HK-2 (cell line): ENCODE measurements at regions not wholly inside any gene's neighbourhood (a gene's known extent, or its start where the extent isn't known, plus 50 kb on each side); places are given as distances from the start of the nearest gene placed in this dataset.

ENCODE experiments used
- DNase-seq: peaks from one replicate; pipeline ENCODE4 v3.0.0-alpha.2; 2018; ENCODE audit not compliant: unreplicated experiment

DNA sequence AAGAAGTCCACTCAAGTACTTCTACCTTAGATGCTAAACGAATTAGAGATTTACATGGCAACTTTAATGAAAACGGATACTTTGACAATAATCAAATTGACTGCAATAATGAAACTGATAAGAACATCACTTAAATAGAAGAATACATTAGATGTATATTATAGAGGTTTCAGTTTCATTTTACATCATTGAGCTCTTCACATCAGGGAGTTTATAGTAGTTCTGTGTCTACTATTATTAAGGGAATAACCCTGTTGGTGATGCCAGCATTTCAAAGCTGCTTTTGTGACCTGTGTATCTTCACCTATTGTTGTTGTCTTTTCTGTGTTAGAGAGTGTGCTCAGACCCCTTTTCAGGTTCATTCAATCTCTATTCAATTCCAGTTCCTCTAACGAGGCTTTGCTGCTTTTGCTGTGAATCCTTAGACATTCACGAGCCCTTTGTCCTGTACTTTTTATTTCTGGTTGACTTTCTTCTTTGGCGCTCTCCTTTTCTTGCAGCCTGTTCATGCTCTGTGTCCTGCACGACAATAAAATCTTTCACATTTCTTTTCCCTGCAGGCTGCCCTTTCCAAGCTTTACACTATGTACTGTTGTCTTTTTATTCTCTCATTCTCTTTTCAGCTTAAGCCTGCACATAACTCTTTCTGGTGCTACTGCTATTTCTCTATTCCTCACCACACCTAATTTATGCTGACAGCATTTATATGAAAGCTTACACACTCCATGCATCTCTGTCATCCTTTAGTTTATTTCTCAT lies 232.1 kb downstream of the CPE start:
- no peak for DNase-seq

DNA sequence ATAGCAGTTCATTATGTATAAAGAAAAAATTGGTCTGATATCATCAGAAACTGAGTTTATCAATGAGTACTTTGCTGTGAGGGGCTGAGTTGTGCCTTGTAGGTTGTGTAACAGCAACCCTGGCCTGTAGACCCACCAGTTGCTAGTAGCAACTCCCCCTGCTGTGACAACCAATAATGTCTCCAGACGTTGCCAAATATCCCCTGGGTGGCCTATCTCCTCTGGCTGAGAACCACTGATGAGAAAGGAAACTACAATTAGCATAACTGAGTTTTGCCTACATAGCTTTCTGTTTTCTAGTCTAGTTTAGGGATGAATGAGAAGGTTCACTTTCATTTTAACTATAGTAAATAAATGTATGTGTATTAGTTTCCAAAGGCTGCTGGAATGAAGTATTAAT lies 234.1 kb downstream of the CPE start:
- no peak for DNase-seq

DNA sequence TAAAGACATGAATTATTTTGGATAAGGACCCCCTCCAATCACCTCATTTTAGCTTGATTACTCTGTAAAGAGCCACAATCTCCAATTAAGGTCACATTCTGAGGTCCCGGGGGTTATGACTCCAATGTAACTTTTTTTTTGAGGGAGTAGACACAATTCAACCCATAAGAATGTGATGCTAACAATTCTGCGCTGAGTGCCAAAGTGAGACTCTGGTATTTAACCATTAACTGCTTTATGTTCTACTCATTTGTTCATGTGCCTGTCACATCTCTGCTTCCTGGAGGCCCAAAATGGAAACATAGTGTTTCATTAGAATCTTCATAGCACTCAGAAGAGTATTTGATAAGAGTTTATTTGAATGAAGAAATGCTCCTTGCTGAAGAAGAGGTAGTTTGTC lies 234.8 kb downstream of the CPE start:
- DNase-seq, result no peak

DNA sequence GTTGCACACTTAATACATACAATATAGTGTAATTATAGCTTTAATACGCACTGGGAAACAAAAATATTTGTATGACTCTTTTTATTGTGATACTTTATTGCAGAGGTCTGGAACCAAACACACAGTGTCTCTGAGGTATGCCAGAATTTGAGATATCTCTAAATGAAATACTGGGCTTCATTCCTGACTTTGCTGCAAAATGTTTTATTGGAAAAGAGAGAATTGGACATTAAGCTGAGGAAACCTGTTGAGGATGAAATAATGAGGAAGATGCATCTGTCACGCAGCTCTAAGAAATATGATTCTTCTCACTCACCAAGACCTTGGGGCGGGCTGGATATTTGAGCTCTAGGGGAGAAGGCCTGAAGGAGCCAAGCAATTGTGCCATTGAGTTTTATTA lies 242.1 kb downstream of the CPE start:
- DNase-seq, result no peak

DNA sequence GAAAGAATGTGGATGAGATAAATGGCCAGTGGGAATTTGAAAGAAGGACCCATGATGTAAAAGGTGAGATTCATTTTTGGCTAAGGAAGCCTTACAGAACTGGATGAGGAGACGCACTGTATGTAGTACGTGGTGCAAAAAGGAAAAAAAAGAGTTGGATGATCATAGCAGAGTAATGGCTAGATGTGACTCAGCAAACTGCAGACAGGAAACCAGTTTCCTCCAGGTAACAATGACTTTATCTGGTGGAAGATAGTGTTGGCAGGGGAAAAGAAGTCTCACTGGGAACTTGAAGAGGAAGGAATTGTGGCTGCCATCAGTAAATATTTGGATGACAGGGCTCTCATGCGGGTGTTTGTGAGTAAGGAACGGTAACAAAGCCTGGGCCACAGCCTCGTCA lies 243.2 kb downstream of the CPE start:
- DNase-seq, result no peak

DNA sequence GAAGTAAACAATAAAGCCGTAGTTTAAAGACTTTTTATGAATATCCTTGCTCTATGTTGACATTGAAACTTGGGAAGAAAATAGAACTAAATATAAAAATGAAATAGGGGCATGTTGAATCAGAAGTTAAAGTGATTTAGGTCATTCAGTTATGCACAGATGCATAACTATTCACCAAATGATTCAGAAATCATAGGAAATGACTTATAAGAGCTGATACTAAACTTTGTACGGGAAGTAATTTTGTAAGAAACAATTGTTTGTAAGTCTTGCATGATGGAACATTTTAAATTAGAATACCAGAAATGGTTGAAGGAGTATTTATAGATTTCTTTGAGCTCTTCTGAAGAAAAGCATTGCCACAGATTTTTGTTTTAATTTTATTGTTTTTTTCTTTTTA lies 246.5 kb downstream of the CPE start:
- DNase-seq, result no peak

DNA sequence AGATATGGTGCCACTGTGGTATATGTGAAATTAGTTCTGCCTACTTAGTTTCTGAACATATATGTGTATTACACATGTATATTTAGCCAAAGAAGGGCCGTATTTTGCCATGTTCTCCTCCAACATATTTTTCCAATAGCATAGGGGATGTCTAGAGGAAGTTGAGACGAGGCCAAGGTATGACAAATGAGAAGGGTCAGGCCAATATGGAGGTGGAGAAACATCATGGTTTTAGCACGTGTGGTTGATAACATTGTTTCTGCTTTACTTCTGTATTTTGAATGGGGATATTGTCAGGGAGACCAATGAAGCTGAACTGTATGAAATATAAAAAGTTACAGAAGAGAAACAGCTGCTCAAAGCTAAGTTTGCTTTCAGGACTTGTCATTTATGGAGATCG lies 246.7 kb upstream of the TLL1 start:
- no peak for DNase-seq

DNA sequence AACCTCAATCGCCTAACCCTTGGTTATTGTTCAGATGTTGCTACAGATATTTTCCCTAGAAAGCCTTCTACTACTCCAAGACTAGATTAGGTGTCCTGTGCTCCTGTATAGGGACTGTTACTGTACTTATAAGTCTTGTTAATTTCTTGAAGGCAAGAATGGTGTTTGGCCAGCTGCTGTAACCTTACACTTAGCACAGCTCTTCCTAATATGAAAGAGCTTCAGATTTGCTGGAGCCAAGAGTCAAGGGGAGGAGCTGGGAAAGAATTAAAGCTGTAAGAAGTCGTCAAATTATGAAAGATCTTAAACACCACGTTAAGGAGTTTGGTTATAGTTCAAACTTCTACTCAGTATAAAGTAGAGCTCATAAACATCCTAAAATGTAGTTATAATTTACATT lies 245.9 kb upstream of the TLL1 start:
- no peak for DNase-seq

DNA sequence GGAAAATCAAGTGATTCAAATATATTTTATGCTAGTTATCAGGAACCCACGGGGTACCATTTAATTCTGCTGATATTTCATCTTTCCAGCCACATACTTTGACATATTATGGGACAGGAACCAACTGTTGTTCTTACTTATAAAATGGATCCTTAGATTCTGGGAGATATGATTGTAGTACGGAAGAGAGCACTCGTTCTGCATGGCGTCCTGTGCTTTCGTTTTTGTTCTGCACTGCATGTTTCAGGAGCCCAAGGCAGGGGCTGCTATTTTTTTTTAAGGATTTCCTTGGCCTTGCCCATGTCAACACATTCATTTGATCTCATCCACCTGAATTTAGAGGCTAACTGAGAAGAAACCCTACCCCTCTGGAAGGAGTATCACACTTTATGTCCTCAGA lies 245.5 kb upstream of the TLL1 start:
- DNase-seq, result no peak

DNA sequence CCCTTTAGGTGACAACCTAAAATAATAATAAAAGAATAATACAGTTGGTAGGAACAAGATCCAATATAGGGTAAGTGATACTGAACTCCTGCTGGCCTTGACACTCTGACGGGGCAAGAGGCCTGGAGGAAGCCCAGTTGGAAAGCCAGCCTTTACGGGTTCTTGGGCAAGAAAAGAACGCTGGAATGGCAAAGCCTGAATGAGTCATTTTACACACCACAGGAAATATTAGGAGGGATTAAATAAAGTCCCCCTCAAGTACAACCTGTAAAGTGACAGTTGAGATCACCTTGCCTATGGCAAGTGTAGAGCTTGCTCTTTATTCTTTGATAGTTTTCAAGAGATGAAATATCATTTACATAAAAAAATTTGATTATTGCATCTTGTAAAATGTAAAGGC lies 244.5 kb upstream of the TLL1 start:
- no peak for DNase-seq

DNA sequence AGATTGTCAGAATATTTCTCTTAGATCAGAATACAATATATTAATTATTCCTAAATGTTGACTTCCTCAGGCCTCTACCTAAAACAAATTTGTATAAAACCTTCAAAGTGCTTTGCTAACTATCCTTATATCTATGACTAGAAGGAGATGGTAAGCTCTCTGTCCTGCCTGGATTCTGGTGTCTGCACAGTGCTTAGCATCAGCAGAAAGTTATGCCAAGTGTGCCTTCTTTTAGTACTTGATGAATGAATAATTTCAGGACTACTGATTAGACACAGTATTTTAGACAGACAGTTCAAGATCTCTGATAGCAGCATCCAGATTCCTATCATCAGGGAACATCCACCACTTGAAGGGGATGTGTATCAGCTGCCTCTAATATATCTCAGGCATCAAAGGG lies 242.4 kb upstream of the TLL1 start:
- DNase-seq, result no peak

DNA sequence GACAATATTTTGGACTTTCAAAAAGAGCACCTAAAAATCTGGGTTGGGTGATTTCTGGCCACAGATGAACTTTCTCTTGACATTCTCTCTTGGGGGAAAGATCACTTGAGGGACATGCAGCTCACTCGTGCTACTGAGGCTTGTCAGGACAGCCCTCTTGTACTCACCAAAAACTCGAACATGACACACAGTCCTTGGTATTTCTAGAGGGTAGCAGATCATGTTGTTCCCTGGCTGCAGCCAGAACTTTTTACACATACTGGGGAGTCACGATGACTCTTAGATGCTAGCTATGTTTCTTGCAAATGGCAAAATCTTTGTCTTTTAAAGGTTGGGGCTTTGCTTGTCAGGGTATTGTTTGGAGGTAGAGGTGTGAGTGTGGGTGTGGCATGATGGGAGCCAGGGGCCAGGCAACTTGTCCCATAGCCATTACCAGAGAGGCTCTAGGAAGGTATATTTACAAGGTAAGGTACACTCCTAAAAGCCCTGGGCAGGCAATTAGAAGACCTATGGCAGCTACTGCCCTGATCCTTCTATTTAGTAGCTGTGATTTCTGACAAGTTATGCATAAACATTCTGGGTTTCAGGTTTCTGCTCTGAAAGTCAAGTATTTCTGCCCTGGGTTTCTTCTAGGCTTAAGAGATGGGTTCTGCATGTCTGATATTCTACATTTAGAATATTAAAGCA lies 241.7 kb upstream of the TLL1 start:
- DNase-seq, result no peak

DNA sequence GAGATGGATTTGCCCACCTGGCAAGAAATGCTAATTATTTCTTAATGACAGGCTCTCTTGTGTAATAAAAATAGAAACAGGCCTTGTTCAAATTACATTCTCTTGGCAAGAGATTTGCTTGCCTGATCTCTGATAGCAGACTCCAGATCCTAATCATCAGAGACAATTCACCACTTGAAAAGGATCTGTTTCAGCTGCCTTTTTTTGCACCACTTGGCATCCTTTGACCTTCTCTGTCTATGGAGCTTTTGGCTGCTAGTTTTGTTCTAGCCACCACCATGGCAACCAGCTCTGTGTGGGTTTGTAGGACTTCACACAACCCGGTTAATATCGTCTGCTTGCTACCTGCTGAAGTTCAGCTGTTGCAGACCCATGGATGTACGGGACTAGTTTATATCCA lies 241.1 kb upstream of the TLL1 start:
- no peak for DNase-seq

DNA sequence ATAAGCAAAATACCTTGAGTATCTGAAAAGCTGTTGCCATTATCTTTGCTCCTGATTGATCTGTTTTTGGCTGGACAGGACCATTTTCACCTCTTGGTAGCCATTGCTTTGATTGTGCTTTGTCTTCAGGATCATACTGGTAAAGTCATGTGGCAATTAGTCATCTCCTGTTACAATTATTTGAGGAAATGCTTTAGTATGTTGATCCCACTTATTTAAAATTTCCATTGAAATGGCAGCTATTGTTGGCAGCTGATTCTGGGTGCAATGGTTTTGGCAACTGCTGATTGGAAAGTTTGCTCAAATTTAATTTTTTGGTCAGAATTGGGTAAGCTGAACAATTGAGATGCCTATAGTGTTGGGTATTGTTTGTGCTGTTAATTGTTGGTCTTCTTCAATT lies 238.3 kb upstream of the TLL1 start:
- DNase-seq, result no peak

DNA sequence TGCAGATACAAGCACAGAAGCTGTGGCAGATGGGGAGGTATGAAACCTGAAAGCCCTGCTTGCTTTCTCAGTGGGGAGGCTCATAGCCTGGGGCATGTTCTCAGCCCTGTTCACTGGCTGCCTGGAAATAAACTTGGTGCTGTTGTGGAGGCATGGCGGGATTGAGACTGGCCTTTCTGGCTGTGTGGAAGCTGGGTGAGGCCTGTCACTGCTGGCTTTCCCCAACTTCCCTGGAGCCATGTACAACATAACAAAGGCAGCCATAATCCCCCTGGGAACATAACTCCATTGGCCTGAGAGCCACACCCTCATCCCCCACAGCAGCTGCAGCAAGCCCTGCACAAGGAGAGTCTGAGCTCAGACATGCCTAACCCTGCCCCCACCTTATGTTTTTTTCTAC lies 237.7 kb upstream of the TLL1 start:
- DNase-seq, result no peak

DNA sequence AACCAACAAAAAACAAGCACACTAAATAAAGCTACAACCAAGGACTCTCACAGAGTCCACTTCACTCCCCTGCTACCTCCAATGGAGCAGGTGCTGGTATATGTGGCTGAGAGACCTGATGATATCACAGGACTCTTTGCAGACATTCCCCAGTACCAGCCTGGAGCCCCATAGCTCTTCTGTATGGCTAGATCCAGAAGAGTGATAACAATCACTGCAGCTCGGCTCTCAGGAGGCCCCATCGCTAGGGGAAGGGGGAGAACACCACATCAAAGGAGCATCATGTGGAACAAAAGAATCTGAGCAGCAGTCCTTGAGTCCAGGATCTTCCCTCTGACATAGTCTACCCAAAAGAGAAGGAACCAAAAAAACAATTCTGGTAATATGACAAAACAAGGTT lies 237.1 kb upstream of the TLL1 start:
- DNase-seq, result no peak

DNA sequence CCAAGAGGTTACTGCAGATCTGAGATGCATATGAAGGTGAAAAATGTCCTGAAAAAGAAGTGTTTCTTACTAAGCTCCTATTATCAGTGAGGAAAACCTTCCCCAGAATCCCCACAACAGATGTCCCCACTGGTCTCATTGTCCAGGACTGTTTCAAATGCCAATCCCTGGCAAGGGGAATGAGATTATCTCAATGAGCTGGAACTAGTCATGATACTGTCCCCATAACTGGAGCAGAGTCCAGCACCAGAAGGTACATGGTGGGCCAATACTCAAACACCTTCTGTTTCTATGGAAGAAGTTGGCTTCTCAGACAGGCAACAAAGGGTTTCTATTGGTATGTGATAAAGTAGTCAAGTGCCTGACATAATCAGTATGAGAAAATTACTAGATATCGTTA lies 221.1 kb upstream of the TLL1 start:
- no peak for DNase-seq

DNA sequence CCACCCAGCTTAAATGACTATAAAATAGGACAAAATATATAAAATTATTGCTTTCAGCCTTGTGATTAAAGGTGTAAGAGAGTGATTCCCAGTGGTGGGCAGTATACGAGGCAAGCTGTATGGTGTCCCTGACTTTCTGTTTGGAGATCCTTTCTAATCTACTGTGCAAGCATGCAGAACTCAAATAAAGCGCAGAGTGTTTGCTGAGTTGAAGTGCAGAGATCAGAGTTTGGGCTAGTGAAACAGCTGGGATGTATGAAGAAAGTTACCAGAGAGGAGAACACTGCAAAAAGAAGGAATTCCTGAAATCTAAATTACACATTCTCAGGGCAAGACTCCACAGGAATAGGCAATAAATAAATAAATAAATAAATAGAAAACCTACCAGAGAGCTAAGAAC lies 218.5 kb upstream of the TLL1 start:
- no peak for DNase-seq

DNA sequence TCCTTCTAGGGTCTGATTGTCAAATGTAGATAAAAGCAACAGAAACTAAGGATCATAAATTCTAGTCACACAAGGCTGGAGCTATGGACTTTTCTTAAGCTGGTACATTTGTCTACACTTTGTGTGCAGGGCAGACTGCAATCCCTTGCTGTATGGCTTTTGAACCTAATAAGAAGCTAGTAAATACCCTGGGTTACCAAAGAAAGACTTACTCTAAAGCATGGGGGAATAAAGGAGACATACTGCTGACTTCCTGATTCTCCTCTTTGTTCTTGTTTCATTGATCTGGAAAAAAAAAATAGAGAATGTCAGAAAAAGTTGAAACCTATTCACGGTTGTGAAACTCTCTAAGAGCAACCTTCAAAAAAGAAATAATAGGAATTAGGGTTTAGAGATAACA lies 216.6 kb upstream of the TLL1 start:
- DNase-seq, result no peak

DNA sequence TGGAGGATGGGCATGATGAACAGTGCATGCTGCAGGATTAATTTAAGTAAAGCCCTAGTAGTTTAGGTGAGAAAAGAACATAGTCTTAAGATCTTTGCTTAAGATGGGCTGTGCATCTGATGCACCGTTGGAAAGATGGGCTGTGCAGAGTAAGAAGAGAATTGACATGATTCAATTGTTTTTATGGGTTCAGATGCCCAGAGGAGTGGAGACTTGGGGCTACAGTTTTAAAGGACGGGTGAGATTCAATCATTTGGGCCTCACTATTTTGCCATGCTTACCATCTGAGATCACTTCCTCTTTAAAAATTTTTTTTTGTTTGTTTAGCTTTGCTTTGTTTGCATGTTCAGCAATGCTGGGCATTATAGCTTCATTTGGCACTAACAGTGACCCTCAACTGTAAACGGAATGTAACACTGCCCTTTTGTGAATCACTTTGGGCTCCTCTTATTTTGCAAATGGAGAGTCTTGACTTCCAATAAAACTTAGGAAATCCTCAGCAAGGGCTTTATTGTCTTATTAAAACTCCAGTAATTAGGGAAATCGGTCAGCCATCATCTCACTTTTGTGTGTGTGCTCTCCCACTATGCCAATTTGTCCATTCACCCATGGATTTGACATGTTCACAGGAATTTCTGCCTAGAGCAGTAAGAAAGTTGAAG lies 216.1 kb upstream of the TLL1 start:
- no peak for DNase-seq

DNA sequence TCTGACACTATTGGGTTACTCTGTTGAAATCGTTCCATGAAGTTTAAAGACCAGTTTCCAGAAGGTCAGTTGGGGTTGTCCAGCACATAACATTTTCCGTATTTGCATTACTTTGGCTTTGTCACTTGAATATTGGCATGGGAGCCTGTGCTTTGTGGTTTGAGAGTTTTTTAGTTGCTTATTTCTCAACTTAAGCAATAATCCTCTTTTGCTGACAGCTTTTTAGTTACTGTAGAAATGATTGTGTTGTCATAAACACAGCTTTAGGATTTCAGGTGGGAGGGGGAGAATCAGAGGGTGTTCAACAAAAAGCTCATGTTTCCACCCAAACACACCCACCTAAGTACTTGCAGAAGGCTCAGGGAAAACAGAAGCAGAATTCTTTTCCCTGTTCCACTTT lies 210.7 kb upstream of the TLL1 start:
- DNase-seq, result no peak

DNA sequence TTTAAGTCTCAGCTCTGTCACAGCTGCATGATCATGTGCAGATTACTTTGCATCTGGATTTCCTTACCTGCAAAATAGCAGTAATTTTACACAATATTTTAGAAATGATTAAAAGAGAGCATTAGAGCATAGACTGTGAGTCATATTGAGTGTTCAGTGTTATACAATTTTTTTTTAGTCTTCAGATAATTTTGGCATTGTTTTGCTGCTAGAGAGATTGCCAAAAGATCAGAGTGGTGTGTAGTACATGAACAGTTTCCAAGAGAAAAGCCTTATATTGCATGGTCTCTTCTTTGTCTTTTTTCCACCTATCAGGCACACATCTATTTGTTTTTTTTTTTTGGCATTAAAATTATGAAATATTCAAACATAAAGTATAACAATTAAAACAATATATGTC lies 209.6 kb upstream of the TLL1 start:
- no peak for DNase-seq

DNA sequence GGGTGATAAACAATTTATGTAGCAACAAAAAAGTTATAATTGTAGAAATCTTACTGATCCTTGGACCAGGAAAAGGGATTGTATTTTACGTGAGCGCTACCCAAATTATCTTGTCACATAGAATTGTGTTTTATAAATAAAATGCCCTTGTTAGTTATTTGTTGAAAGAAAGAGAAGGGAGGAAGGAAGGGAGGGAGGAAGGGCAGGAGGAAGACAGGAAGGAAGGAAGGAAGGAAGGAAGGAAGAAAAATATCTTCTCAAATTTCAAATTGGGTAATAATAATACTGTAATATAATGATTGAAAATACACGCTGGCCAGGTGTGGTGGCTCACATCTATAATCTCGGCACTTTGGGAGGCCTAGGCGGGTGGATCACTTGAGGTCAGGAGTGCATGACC lies 206.2 kb upstream of the TLL1 start:
- no peak for DNase-seq
